Left lung (tissue), 4 donors: ENCODE measurements at regions not wholly inside any gene's neighbourhood (a gene's known extent, or its start where the extent isn't known, plus 50 kb on each side); places are given as distances from the start of the nearest gene placed in this dataset.

Source experiments
- ATAC-seq: fragments of 200-7000 bp; cut with Tn5 transposase; one replicate; pipeline ENCODE4 v1.9.1; 2020; ENCODE audit warnings: moderate library complexity
- DNase-seq, 4 donors: peaks; one replicate each; pipeline ENCODE4 v3.0.0-alpha.2; 2013 to 2020
- H3K27ac ChIP-seq, 2 donors: fragments of 200-600 bp; sonication (generic) in 1 of 2; one replicate each; pipeline versions ENCODE4 v1.5.0 to v1.8.0; 2020 to 2021
- H3K27me3 ChIP-seq, 2 donors: fragments of 200-600 bp; sonication (generic) in 1 of 2; one replicate each; pipeline versions ENCODE4 v1.5.0 to v1.8.0; 2020 to 2021
- H3K36me3 ChIP-seq, 2 donors: fragments of 200-600 bp; sonication (generic) in 1 of 2; one replicate each; pipeline versions ENCODE4 v1.5.0 to v1.8.0; 2020 to 2021
- H3K4me1 ChIP-seq, 2 donors: fragments of 200-600 bp; one replicate each; pipeline ENCODE4 v1.8.0; 2021
- H3K4me3 ChIP-seq, 2 donors: fragments of 200-600 bp; sonication (generic) in 1 of 2; one replicate each; pipeline versions ENCODE4 v1.5.0 to v1.8.0; 2020 to 2021; ENCODE audit warnings: mild to moderate bottlenecking in 1 of 2
- H3K9me3 ChIP-seq, 2 donors: fragments of 200-600 bp; sonication (generic) in 1 of 2; one replicate each; pipeline versions ENCODE4 v1.5.0 to v1.8.0; 2020 to 2021
- CTCF ChIP-seq, 2 donors: fragments of 200-600 bp; sonication (generic) in 1 of 2; IDR thresholded peaks; one replicate each; pipeline versions ENCODE4 v1.5.0 to v1.8.0; 2021; ENCODE audit warnings: antibody characterized with exemption in 2 of 2
- intact Hi-C, 2 donors: fragments of 100-400 bp; cut with DNase I; formaldehyde crosslinking; loops; one replicate each; pipeline versions ENCODE4 v1.11.2 to v1.14.2; 2022
- donor health status: DM: no; HTN: yes; CAD: no.
- donor health status: DM: no; HTN: no; CAD: no.

DNA sequence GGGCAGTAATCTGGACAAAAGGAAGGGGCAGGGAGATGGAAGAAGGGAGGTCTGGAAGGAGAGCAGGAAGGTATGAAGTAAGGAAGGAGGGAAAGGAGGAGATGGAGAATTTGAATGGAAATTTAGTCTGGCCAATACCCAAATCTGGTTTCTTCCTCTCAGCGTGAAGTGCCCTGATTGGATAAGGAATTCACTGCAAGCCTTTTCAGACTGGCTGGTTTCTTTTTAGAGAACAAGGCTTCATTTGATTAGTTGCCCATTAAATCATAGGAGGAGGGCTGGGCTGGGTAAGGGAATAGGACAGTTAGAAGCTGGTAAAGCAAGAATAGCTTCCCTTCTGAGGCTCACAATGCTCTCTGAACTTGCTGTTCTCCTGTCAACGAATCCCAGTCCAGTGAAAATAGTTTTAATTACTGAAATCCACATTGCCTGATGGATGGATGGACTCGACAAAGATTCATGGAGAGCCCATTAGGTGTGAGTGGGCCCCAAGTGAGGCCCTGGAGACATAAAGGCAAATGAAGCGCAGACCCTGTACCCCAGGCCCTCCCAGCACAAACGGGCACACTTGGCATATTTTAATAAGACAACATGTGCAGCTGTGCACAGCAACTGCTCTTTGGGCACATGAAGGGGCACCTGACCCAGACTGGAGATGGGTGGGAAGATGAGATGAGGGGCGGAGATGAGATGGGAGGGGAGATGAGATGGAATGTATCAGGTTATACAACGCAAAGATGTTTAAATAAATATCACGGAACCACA lies 347.1 kb upstream of the GATB start:
- DNase-seq: no peak
- no peaks in the 10 kb centered on the region for H3K27me3 ChIP-seq
- no peak overlapping the region for H3K4me3 ChIP-seq
- no peak overlapping the region for H3K27ac ChIP-seq
- no peak for TF ChIP-seq CTCF (IDR thresholded peaks at IDR 0.05)
- ATAC-seq: no peak
- H3K36me3 ChIP-seq: no peaks in the 10 kb centered on the region
- intact Hi-C loops: no loop called here
- H3K9me3 ChIP-seq: no peaks in the 10 kb centered on the region
- H3K4me1 ChIP-seq: peaks cover 8 to 20% of the 10 kb centered on the region in 2 donors

GRCh38 chr4:152106781-152107321 lies 346.0 kb upstream of the GATB start:
- no peaks in the 10 kb centered on the region for H3K36me3 ChIP-seq
- peaks cover 8 to 20% of the 10 kb centered on the region in 2 donors for H3K4me1 ChIP-seq
- H3K4me3 ChIP-seq: no peak overlapping the region
- DNase-seq (no peak), ATAC-seq (no peak)
- H3K27ac ChIP-seq: peak overlapping the region in 1 of 2 donors; percentile 57
- no peaks in the 10 kb centered on the region for H3K9me3 ChIP-seq
- TF ChIP-seq CTCF (IDR thresholded peaks at IDR 0.05): no peak
- no peaks in the 10 kb centered on the region for H3K27me3 ChIP-seq
- intact Hi-C loops: no loop called here

- Histone ChIP-seq H3K27ac (peak overlapping the region; percentile 41 to 57), H3K36me3 (no peaks in the 10 kb centered on the region), H3K4me3 (no peak overlapping the region), H3K27me3 (no peaks in the 10 kb centered on the region), H3K4me1 (peaks cover 8 to 20% of the 10 kb centered on the region in 2 donors), H3K9me3 (no peaks in the 10 kb centered on the region)
- ATAC-seq: peak; percentile 89
- intact Hi-C loops: no loop called here
- TF ChIP-seq CTCF (IDR thresholded peaks at IDR 0.05): no peak
- peak in 3 of 4 donors; percentile 8 to 87 (median 43) for DNase-seq
These were observed 345.4 kb upstream of the GATB start for GRCh38 chr4:152106113-152106763.

DNA sequence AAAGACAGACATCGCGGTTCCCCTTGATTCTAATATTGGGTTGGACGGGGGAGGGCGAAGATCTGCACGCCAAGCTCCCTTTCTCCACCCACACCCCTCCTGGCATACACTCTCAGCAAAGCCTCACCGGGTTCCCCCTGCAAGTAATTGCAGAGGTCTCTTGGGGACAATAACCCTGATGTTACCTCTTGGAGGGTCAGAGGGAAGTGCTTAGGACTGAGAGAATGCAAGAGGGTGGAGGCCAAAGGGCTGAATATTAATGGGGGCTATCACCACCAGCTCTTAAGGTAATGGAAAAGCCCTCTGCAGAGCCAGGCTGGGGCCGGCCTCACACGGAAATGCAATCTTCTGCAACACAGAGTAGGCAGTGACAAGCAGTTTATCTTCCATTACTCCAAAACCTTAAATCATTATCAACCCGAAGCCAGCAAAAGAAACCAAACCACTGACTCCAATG lies 344.1 kb upstream of the GATB start:
- H3K4me3 ChIP-seq: no peak overlapping the region
- no peaks in the 10 kb centered on the region for H3K36me3 ChIP-seq
- H3K4me1 ChIP-seq: peaks cover 8 to 24% of the 10 kb centered on the region in 2 donors
- no peak overlapping the region for H3K27ac ChIP-seq
- intact Hi-C loops: no loop called here
- H3K27me3 ChIP-seq: no peaks in the 10 kb centered on the region
- no peaks in the 10 kb centered on the region for H3K9me3 ChIP-seq
- ATAC-seq (no peak), DNase-seq (no peak)
- no peak for TF ChIP-seq CTCF (IDR thresholded peaks at IDR 0.05)

DNA sequence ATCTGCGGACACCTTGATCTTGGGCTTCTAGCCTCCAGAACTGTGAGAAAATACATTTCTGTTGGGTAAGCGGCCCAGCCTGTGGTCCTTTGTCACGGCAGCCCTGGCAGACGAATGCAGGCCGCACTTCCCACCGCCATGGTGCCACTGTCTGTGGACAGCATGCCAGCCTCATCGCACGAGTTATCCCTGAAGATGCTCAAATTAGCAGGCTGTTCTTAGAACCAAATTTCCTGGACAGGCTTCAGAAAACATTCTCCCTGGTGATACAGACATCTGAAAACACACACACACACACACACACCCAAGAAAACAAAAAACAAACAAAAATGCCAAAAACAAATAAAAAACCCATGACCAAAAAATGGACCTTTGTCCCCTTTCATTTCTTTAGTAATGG lies 343.5 kb upstream of the GATB start:
- H3K27me3 ChIP-seq: no peaks in the 10 kb centered on the region
- no peak for ATAC-seq
- peaks cover 6 to 26% of the 10 kb centered on the region in 2 donors for H3K4me1 ChIP-seq
- intact Hi-C loops: no loop called here
- H3K4me3 ChIP-seq: no peak overlapping the region
- no peaks in the 10 kb centered on the region for H3K36me3 ChIP-seq
- no peak for DNase-seq
- no peak overlapping the region for H3K27ac ChIP-seq
- H3K9me3 ChIP-seq: no peaks in the 10 kb centered on the region
- no peak for TF ChIP-seq CTCF (IDR thresholded peaks at IDR 0.05)
